HEK293 (cell line): ENCODE measurements at regions not wholly inside any gene's neighbourhood (a gene's known extent, or its start where the extent isn't known, plus 50 kb on each side); places are given as distances from the start of the nearest gene placed in this dataset.

Experiments used
- HOXA7 ChIP-seq: sonication (generic); formaldehyde crosslinking; IDR thresholded peaks from 2 replicates; pipeline ENCODE4 v1.8.1; 2022; ENCODE audit warnings: missing genetic modification reagents, borderline replicate concordance
- PRDM1 ChIP-seq: fragments of 450-650 bp; formaldehyde crosslinking; IDR thresholded peaks from 2 replicates; pipeline ENCODE4; 2016; ENCODE audit warnings: missing biosample characterization, missing genetic modification characterization
- TCF7L2 ChIP-seq: IDR thresholded peaks from 2 replicates; pipeline ENCODE4 v1.6.1; 2011; ENCODE audit warnings: low read depth, mild to moderate bottlenecking, inconsistent platforms, low read length, moderate library complexity, borderline replicate concordance
- ZBTB17 ChIP-seq: fragments of 450-650 bp; formaldehyde crosslinking; IDR thresholded peaks from 2 replicates; pipeline ENCODE4 v1.5.1; 2016; ENCODE audit warnings: missing biosample characterization, missing genetic modification characterization
- ZBTB21 ChIP-seq: fragments of 450-650 bp; formaldehyde crosslinking; IDR thresholded peaks from 2 replicates; pipeline ENCODE4 v1.5.1; 2017; ENCODE audit warnings: missing biosample characterization, missing genetic modification characterization
- ZFP37 ChIP-seq: fragments of 450-650 bp; formaldehyde crosslinking; IDR thresholded peaks from 2 replicates; pipeline ENCODE4 v1.5.1; 2016; ENCODE audit warnings: missing biosample characterization, missing genetic modification characterization
- ZNF274 ChIP-seq, 2 experiments: fragments of 200-500 bp in 1 of 2; fragments of 450-650 bp in 1 of 2; sonication (Bioruptor generic) in 1 of 2; formaldehyde crosslinking in 1 of 2; IDR thresholded peaks; 2 replicates each; pipeline versions ENCODE4 v1.5.1 to v1.6.1; 2014 to 2016; ENCODE audit warnings: borderline replicate concordance in 1 of 2, inconsistent platforms in 1 of 2, low read length in 1 of 2, missing biosample characterization in 1 of 2, missing genetic modification characterization in 1 of 2
- ZNF549 ChIP-seq: fragments of 450-650 bp; IDR thresholded peaks from 2 replicates; pipeline ENCODE4 v1.5.1; 2018; ENCODE audit warnings: missing biosample characterization, missing genetic modification characterization, mild to moderate bottlenecking, inconsistent platforms, moderate library complexity
- ZNF624 ChIP-seq: fragments of 450-650 bp; formaldehyde crosslinking; IDR thresholded peaks from 2 replicates; pipeline ENCODE4 v1.5.1; 2017; ENCODE audit warnings: missing biosample characterization, missing genetic modification characterization
- ZNF629 ChIP-seq: fragments of 450-650 bp; formaldehyde crosslinking; IDR thresholded peaks from 2 replicates; pipeline ENCODE4 v1.5.1; 2017; ENCODE audit warnings: missing biosample characterization, missing genetic modification characterization
- TF ChIP-seq, protein P1 (sequence below): fragments of 450-650 bp; formaldehyde crosslinking; IDR thresholded peaks from 2 replicates; pipeline ENCODE4 v1.5.1; 2016; ENCODE audit warnings: missing biosample characterization, missing genetic modification characterization
- TF ChIP-seq, protein P2 (sequence below): fragments of 450-650 bp; IDR thresholded peaks from 2 replicates; pipeline ENCODE4 v1.5.1; 2018; ENCODE audit warnings: missing biosample characterization, missing genetic modification characterization
- TF ChIP-seq, protein P3 (sequence below): fragments of 450-650 bp; formaldehyde crosslinking; IDR thresholded peaks from 2 replicates; pipeline ENCODE4 v1.5.1; 2016; ENCODE audit warnings: missing biosample characterization, missing genetic modification characterization

DNA sequence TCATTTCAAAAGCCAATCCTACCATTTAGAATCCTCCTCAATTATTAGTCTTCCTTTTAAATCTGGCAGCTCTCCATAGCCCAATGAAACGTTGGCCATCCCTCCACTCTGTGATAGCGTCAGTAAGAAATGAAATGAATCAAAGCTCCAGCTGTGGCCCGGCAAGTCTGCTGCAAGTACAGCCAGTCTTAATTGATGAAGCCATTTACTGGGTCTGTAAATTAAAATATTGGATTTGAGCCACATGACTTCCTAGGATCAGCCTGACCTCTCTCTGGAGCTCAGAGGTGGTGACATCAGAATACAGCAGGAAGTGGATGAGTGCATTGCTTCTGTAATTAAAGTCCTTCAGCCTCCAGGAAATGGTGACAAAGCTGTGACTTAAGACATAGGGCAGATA, 347.0 kb upstream of the LMCD1 start:
- no peak for TF ChIP-seq ZNF624 (tag by site-specific recombination)
- TF ChIP-seq ZBTB21 (tag by site-specific recombination), result no peak
- no peak for TF ChIP-seq ZNF549 (tag by site-specific recombination)
- TF ChIP-seq ZFP37 (tag by site-specific recombination), result no peak
- TF ChIP-seq HOXA7 (CRISPR knock-in tag), result no peak
- no peak for TF ChIP-seq PRDM1
- TF ChIP-seq, protein P1, sequence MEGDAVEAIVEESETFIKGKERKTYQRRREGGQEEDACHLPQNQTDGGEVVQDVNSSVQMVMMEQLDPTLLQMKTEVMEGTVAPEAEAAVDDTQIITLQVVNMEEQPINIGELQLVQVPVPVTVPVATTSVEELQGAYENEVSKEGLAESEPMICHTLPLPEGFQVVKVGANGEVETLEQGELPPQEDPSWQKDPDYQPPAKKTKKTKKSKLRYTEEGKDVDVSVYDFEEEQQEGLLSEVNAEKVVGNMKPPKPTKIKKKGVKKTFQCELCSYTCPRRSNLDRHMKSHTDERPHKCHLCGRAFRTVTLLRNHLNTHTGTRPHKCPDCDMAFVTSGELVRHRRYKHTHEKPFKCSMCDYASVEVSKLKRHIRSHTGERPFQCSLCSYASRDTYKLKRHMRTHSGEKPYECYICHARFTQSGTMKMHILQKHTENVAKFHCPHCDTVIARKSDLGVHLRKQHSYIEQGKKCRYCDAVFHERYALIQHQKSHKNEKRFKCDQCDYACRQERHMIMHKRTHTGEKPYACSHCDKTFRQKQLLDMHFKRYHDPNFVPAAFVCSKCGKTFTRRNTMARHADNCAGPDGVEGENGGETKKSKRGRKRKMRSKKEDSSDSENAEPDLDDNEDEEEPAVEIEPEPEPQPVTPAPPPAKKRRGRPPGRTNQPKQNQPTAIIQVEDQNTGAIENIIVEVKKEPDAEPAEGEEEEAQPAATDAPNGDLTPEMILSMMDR (tag by site-specific recombination), result no peak
- TF ChIP-seq, protein P2, sequence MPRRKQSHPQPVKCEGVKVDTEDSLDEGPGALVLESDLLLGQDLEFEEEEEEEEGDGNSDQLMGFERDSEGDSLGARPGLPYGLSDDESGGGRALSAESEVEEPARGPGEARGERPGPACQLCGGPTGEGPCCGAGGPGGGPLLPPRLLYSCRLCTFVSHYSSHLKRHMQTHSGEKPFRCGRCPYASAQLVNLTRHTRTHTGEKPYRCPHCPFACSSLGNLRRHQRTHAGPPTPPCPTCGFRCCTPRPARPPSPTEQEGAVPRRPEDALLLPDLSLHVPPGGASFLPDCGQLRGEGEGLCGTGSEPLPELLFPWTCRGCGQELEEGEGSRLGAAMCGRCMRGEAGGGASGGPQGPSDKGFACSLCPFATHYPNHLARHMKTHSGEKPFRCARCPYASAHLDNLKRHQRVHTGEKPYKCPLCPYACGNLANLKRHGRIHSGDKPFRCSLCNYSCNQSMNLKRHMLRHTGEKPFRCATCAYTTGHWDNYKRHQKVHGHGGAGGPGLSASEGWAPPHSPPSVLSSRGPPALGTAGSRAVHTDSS (tag by site-specific recombination), result no peak
- no peak for TF ChIP-seq ZNF629 (tag by site-specific recombination)
- TF ChIP-seq, protein P3, sequence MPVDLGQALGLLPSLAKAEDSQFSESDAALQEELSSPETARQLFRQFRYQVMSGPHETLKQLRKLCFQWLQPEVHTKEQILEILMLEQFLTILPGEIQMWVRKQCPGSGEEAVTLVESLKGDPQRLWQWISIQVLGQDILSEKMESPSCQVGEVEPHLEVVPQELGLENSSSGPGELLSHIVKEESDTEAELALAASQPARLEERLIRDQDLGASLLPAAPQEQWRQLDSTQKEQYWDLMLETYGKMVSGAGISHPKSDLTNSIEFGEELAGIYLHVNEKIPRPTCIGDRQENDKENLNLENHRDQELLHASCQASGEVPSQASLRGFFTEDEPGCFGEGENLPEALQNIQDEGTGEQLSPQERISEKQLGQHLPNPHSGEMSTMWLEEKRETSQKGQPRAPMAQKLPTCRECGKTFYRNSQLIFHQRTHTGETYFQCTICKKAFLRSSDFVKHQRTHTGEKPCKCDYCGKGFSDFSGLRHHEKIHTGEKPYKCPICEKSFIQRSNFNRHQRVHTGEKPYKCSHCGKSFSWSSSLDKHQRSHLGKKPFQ (tag by site-specific recombination), result no peak
- no peak for TF ChIP-seq ZNF274 (IDR thresholded peaks at IDR 0.05; ENCODE audit: low read length)
- no peak for TF ChIP-seq ZNF274 (tag by site-specific recombination; IDR thresholded peaks at IDR 0.05; ENCODE audit: borderline replicate concordance)
- TF ChIP-seq ZBTB17 (tag by site-specific recombination), result no peak
- TF ChIP-seq TCF7L2, result no peak
